H9 (cell line): ENCODE measurements at regions not wholly inside any gene's neighbourhood (a gene's known extent, or its start where the extent isn't known, plus 50 kb on each side); places are given as distances from the start of the nearest gene placed in this dataset.

Experiments
- DNase-seq: peaks from one replicate; pipeline ENCODE4 v3.0.0-alpha.2; 2017
- H2AFZ ChIP-seq: one replicate; pipeline ENCODE4 v1.6.1; 2013; ENCODE audit warnings: mild to moderate bottlenecking, low read length, control low read depth, moderate library complexity
- H2AK5ac ChIP-seq: 2 replicates; pipeline ENCODE4 v1.6.1; 2013; ENCODE audit warnings: low read length, control low read depth, mixed read lengths; ENCODE audit not compliant: insufficient read length
- H2BK120ac ChIP-seq: one replicate; pipeline ENCODE4 v1.6.1; 2013; ENCODE audit warnings: low read depth, mild to moderate bottlenecking, low read length, control low read depth, inconsistent platforms; ENCODE audit not compliant: poor library complexity, severe bottlenecking
- H2BK12ac ChIP-seq: 2 replicates; pipeline ENCODE4 v1.6.1; 2013; ENCODE audit warnings: low read length, control low read depth, mixed read lengths, low read depth; ENCODE audit not compliant: insufficient read length
- H2BK15ac ChIP-seq: 2 replicates; pipeline ENCODE4 v1.6.1; 2013; ENCODE audit warnings: low read depth, low read length, control low read depth
- H2BK20ac ChIP-seq: one replicate; pipeline ENCODE4 v1.6.1; 2013; ENCODE audit warnings: low read depth, mild to moderate bottlenecking, low read length, control low read depth, inconsistent platforms; ENCODE audit not compliant: poor library complexity, severe bottlenecking
- H2BK5ac ChIP-seq: 2 replicates; pipeline ENCODE4 v1.6.1; 2013; ENCODE audit warnings: low read length, control low read depth, mixed read lengths; ENCODE audit not compliant: insufficient read length
- H3K14ac ChIP-seq: 2 replicates; pipeline ENCODE4 v1.6.1; 2013; ENCODE audit warnings: low read length, control low read depth; ENCODE audit not compliant: insufficient read depth
- H3K18ac ChIP-seq: 2 replicates; pipeline ENCODE4 v1.6.1; 2013; ENCODE audit warnings: low read depth, mild to moderate bottlenecking, mixed read lengths, low read length, control low read depth; ENCODE audit not compliant: insufficient read length
- H3K23ac ChIP-seq: 2 replicates; pipeline ENCODE4 v1.6.1; 2013; ENCODE audit warnings: low read length, control low read depth, mixed read lengths, low read depth; ENCODE audit not compliant: insufficient read length
- H3K23me2 ChIP-seq: 2 replicates; pipeline ENCODE4 v1.6.1; 2013; ENCODE audit warnings: low read depth, mild to moderate bottlenecking, mixed read lengths, low read length, control low read depth; ENCODE audit not compliant: insufficient read length, poor library complexity, severe bottlenecking
- H3K27ac ChIP-seq: 2 replicates; pipeline ENCODE4 v1.5.1; 2013; ENCODE audit warnings: low read length, control low read depth, mixed read lengths, low read depth; ENCODE audit not compliant: insufficient read length
- H3K27me3 ChIP-seq: 2 replicates; pipeline ENCODE4 v1.6.1; 2013; ENCODE audit warnings: low read length, control low read depth, inconsistent platforms; ENCODE audit not compliant: insufficient read depth
- H3K4ac ChIP-seq: 2 replicates; pipeline ENCODE4 v1.6.1; 2013; ENCODE audit warnings: low read depth, mild to moderate bottlenecking, control low read depth, inconsistent platforms, low read length, moderate library complexity
- H3K4me1 ChIP-seq: 2 replicates; pipeline ENCODE4 v1.6.1; 2013; ENCODE audit warnings: low read length, control low read depth, inconsistent platforms; ENCODE audit not compliant: insufficient read depth
- H3K4me2 ChIP-seq: 2 replicates; pipeline ENCODE4 v1.6.1; 2013; ENCODE audit warnings: low read length, control low read depth, mixed read lengths; ENCODE audit not compliant: insufficient read length, insufficient read depth
- H3K56ac ChIP-seq: 2 replicates; pipeline ENCODE4 v1.6.1; 2013; ENCODE audit warnings: low read depth, mild to moderate bottlenecking, mixed read lengths, low read length, control low read depth; ENCODE audit not compliant: insufficient read length
- H3K79me1 ChIP-seq: 2 replicates; pipeline ENCODE4 v1.6.1; 2013; ENCODE audit warnings: low read depth, mild to moderate bottlenecking, moderate library complexity, low read length, control low read depth, inconsistent platforms; ENCODE audit not compliant: insufficient read depth, poor library complexity, severe bottlenecking
- H3K79me2 ChIP-seq: 2 replicates; pipeline ENCODE4 v1.6.1; 2013; ENCODE audit warnings: low read length, control low read depth, inconsistent platforms; ENCODE audit not compliant: insufficient read depth
- H3K9ac ChIP-seq: 2 replicates; pipeline ENCODE4 v1.6.1; 2013; ENCODE audit warnings: low read length, control low read depth, mixed read lengths; ENCODE audit not compliant: insufficient read length; ENCODE audit errors: extremely low read depth
- H3K9me3 ChIP-seq: one replicate; pipeline ENCODE4 v1.6.1; 2013; ENCODE audit warnings: low read depth, low read length, inconsistent platforms; ENCODE audit not compliant: control insufficient read depth
- H3T11ph ChIP-seq: one replicate; pipeline ENCODE4 v1.6.1; 2013; ENCODE audit warnings: mild to moderate bottlenecking, low read length, control low read depth, inconsistent platforms
- H4K20me1 ChIP-seq: one replicate; pipeline ENCODE4 v1.6.1; 2013; ENCODE audit not compliant: control insufficient read depth, insufficient read length, insufficient read depth
- H4K5ac ChIP-seq: 2 replicates; pipeline ENCODE4 v1.6.1; 2013; ENCODE audit warnings: low read depth, mild to moderate bottlenecking, mixed read lengths, low read length, control low read depth; ENCODE audit not compliant: insufficient read length
- H4K8ac ChIP-seq: replicated peaks from 2 replicates; pipeline ENCODE4 v1.6.1; 2013; ENCODE audit warnings: low read length, control low read depth, mixed read lengths, low read depth; ENCODE audit not compliant: insufficient read length
- H4K91ac ChIP-seq: 2 replicates; pipeline ENCODE4 v1.6.1; 2013; ENCODE audit warnings: low read depth, mild to moderate bottlenecking, moderate library complexity, mixed read lengths, low read length, control low read depth; ENCODE audit not compliant: insufficient read length
- H3K27ac Mint-ChIP-seq, 3 experiments: 2 replicates in 2 of 3; 3 replicates in 1 of 3; pipeline ENCODE4 v1.8.0; 2020 to 2021; ENCODE audit warnings: mixed read lengths in 3 of 3, mild to moderate bottlenecking in 1 of 3, moderate library complexity in 1 of 3
- H3K27me3 Mint-ChIP-seq: 2 replicates; pipeline ENCODE4 v1.8.0; 2021; ENCODE audit warnings: low read depth, mild to moderate bottlenecking, moderate library complexity, mixed read lengths
- H3K36me3 Mint-ChIP-seq, 3 experiments: 2 replicates in 2 of 3; 3 replicates in 1 of 3; pipeline ENCODE4 v1.8.0; 2020 to 2021; ENCODE audit warnings: low read depth in 3 of 3, mixed read lengths in 3 of 3; ENCODE audit not compliant: insufficient read depth in 1 of 3
- H3K4me1 Mint-ChIP-seq, 2 experiments: 2 replicates each; pipeline ENCODE4 v1.8.0; 2020; ENCODE audit warnings: mixed read lengths in 2 of 2
- H3K4me3 Mint-ChIP-seq, 2 experiments: 2 replicates in 1 of 2; 3 replicates in 1 of 2; pipeline ENCODE4 v1.8.0; 2020 to 2021; ENCODE audit warnings: mild to moderate bottlenecking in 2 of 2, mixed read lengths in 2 of 2, moderate library complexity in 1 of 2
- H3K9me3 Mint-ChIP-seq, 2 experiments: 2 replicates in 1 of 2; 3 replicates in 1 of 2; pipeline ENCODE4 v1.8.0; 2020; ENCODE audit warnings: mild to moderate bottlenecking in 2 of 2, mixed read lengths in 2 of 2, moderate library complexity in 1 of 2
- WGBS: extraction: QIAGEN DNeasy Blood & Tissue Kit; methylation state at CpG from one replicate; pipeline ENCODE4 v1.1.7; 2013; ENCODE audit warnings: missing lambda C conversion rate, low lambda C conversion rate, mixed read lengths; ENCODE audit not compliant: insufficient read length; ENCODE audit errors: extremely low coverage; 5-methylcytosine and 5-hydroxymethylcytosine counted together
- TF ChIP-seq, protein P1 (sequence below): fragments of 200-600 bp; sonication (generic); conservative IDR thresholded peaks from 3 replicates; pipeline ENCODE4 v1.8.0; 2021; ENCODE audit warnings: antibody characterized with exemption, mild to moderate bottlenecking

DNA sequence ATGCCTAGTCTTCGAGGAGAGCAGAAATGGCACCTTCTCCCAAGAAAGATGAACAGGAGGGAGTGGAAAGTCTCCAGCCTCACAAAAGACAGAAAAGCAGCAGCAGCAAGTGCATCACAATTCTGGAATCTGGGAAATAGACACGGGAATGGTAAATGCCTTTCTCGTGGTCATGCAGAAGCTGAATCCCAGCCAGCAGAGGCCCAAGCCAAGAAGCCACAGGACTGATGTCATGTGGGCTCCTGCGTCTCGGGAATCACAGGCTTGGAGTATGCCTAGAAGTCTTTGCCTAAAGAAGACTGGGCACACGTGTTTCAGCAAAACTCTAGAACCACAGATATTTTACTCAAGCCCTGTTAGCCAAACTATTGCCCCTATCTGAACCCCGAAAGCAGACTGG, 260.3 kb upstream of the PLD5 start:
- H4K5ac ChIP-seq: no peak overlapping the region
- WGBS: no CpG with 5 or more reads among the region's 7 CpGs
- Mint-ChIP-seq H3K4me3 (no peak overlapping the region), H3K4me1 (peaks cover 2 to 4% of the 10 kb centered on the region in 2 experiments; a peak in 2 of 4 replicates), H3K36me3 (no peaks in the 10 kb centered on the region), H3K27ac (no peak overlapping the region), H3K9me3 (no peaks in the 10 kb centered on the region), H3K27me3 (no peaks in the 10 kb centered on the region)
- no peak overlapping the region for H2AK5ac ChIP-seq
- H3K9ac ChIP-seq: no peak overlapping the region
- no peak overlapping the region for H2BK5ac ChIP-seq
- H2BK120ac ChIP-seq: no peak overlapping the region
- H3K4ac ChIP-seq: no peak overlapping the region
- H3K9me3 ChIP-seq: no peaks in the 10 kb centered on the region
- H3K79me2 ChIP-seq: no peaks in the 10 kb centered on the region
- no peak overlapping the region for H3K14ac ChIP-seq
- H3K23me2 ChIP-seq: no peaks in the 10 kb centered on the region
- no peak overlapping the region for H4K91ac ChIP-seq
- no peak for DNase-seq
- H3K56ac ChIP-seq: no peak overlapping the region
- no peak overlapping the region for H3K23ac ChIP-seq
- no peak overlapping the region for H3K18ac ChIP-seq
- H4K8ac ChIP-seq: no peak overlapping the region
- H3K27ac ChIP-seq: no peak overlapping the region
- no peaks in the 10 kb centered on the region for H3K27me3 ChIP-seq
- no peak overlapping the region for H2BK20ac ChIP-seq
- no peak overlapping the region for H2BK15ac ChIP-seq
- H3K4me2 ChIP-seq: no peak overlapping the region
- no peaks in the 10 kb centered on the region for H3K4me1 ChIP-seq
- H3K79me1 ChIP-seq: no peaks in the 10 kb centered on the region
- TF ChIP-seq, protein P1, sequence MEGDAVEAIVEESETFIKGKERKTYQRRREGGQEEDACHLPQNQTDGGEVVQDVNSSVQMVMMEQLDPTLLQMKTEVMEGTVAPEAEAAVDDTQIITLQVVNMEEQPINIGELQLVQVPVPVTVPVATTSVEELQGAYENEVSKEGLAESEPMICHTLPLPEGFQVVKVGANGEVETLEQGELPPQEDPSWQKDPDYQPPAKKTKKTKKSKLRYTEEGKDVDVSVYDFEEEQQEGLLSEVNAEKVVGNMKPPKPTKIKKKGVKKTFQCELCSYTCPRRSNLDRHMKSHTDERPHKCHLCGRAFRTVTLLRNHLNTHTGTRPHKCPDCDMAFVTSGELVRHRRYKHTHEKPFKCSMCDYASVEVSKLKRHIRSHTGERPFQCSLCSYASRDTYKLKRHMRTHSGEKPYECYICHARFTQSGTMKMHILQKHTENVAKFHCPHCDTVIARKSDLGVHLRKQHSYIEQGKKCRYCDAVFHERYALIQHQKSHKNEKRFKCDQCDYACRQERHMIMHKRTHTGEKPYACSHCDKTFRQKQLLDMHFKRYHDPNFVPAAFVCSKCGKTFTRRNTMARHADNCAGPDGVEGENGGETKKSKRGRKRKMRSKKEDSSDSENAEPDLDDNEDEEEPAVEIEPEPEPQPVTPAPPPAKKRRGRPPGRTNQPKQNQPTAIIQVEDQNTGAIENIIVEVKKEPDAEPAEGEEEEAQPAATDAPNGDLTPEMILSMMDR: no peak
- no peak overlapping the region for H3T11ph ChIP-seq
- H2AFZ ChIP-seq: no peak overlapping the region
- no peak overlapping the region for H2BK12ac ChIP-seq
- no peaks in the 10 kb centered on the region for H4K20me1 ChIP-seq
